ENCODE measurements at regions not wholly inside any gene's neighbourhood (a gene's known extent, or its start where the extent isn't known, plus 50 kb on each side); places are given as distances from the start of the nearest gene placed in this dataset.
A peak's percentile ranks its signal among the peaks of the same experiment; 100 is the strongest.

GRCh38 chr5:56595566-56595965 is 219.8 kb upstream of the MAP3K1 start:
- DNase-seq (ENCODE audit: extremely low read depth in 1 of 2, low read depth in 1 of 2) = no peak

DNA sequence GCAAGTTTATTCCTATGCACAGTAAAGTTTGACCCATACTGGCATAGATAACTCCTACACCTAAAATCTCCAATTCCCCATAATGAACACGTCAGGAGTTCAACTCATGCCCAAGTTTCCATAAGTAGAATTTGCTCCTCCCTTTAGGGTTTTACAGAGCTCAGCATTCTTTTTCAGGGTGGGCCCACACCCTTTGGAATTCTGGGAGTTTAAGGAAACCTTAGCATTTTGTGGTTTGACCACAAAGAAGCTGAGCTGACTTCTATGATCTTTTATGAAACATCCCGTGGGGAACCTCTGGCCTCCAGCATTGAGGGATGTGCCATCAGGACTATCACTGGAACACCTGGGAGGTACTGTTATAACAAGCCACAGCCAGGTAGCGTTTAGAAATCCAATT is 220.6 kb upstream of the MAP3K1 start:
- DNase-seq (ENCODE audit: extremely low read depth in 1 of 2, low read depth in 1 of 2) = no peak

- DNase-seq (ENCODE audit: extremely low read depth in 1 of 2, low read depth in 1 of 2) = no peak
Measured at GRCh38 chr5:56591081-56591480, 224.3 kb upstream of the MAP3K1 start.

- DNase-seq (ENCODE audit: extremely low read depth in 1 of 2, low read depth in 1 of 2) = no peak
Measured at GRCh38 chr5:56589481-56589860, 225.9 kb upstream of the MAP3K1 start.

DNA sequence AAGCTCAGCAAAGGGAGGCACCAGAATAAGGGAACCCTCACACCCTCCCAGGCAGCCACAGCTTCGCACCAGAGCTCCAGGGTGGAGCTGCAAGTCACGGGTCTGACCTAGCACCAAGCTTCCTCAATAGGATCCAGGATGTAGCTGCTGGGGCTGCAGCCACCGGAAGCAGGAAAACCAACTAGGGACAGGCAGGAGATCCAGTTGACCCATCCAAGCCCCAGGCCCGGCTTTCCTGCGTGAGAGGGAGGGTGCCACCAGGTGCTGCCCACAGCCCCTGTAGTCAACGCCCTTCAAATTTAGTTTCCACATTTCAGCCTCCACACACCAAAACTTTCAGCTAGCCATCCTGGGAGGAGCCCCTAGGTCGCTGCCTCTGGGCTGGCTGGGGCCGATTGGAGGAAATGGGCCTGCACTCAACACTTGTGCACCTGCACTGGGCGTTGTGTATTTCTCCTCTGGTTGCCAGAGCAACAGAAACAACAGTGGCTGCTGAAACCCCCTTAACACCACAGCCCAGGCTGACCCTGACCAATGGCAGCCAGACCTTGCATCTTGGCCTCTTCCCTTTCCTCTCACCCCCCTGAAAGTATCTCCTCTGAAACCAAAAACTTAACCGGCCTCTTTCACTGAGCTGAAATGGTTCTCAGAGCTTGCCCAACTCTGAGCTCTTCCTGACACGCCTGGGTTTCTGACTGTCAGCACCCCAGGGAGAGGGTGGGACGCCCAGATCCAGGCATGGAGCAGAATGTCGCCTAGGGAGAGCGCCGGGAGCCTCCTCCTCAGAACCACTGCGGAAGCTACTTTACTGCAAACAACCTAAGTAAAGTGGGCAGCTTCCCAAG is 226.5 kb upstream of the MAP3K1 start:
- DNase-seq (ENCODE audit: extremely low read depth in 1 of 2, low read depth in 1 of 2) = peak; percentile 5 to 19

GRCh38 chr5:56588131-56588487 is 227.2 kb upstream of the MAP3K1 start:
- DNase-seq (ENCODE audit: extremely low read depth in 1 of 2, low read depth in 1 of 2) = no peak

- no peak for DNase-seq (ENCODE audit: extremely low read depth in 1 of 2, low read depth in 1 of 2)
Measured at GRCh38 chr5:56587381-56588130, 227.8 kb upstream of the MAP3K1 start.

DNA sequence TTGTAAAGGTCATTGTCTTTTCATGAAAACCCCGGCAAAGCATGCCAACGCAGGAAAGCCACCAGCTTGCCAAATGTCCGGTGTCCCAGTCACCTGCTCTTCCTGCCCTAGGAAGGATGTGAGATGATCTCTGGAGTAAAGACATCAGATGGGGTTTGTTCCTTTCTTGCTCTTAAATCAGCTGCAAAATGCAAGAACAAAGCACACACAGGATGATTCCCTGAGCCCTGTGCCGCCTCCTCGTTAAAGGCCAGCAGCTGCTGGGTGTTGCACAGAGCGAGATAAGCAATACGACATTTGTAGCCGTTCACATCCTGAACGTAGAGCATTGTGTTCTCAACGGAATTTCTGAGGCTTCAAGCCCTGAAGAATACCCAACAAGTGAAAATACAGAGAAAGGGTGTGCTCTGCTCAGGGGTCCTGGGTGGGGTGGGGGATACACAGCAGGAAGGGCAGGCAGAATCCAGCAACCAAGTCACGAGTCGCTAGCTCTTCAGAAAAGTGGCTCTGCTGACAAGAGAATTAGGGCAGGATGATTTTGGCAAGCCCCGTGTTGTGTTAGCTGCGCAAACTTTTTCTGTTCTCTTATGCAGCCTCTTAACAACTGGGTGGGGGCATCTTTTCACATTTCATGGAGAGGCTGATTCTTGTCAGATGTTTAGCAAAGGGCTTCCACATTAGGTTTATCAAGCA is 229.2 kb upstream of the MAP3K1 start:
- DNase-seq (ENCODE audit: extremely low read depth in 1 of 2, low read depth in 1 of 2) = no peak

DNA sequence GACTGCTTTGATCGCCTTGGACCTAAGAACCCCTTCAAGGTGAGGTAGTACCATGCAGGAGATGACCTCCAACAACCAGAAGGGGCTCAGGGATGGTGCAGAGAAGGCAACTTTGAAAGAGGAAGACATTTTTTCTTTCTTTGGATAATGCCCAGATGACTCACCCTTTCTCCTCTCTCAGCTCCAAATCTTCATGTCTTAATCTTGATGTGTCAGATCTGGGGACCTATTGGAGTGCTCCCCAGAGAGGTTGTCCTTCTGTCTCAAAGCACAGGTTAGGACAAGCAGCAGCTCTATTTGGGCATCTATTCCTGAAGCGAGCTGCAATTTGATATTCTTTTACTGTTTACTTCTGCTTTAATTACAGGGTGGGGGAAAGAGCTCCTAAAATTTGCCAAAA is 229.9 kb upstream of the MAP3K1 start:
- DNase-seq (ENCODE audit: extremely low read depth in 1 of 2, low read depth in 1 of 2) = no peak

GRCh38 chr5:56581426-56581825 is 233.9 kb upstream of the MAP3K1 start:
- DNase-seq (ENCODE audit: extremely low read depth in 1 of 2, low read depth in 1 of 2) = no peak

- no peak for DNase-seq (ENCODE audit: extremely low read depth in 1 of 2, low read depth in 1 of 2)
Measured at GRCh38 chr5:56580864-56581263, 234.5 kb upstream of the MAP3K1 start.

DNA sequence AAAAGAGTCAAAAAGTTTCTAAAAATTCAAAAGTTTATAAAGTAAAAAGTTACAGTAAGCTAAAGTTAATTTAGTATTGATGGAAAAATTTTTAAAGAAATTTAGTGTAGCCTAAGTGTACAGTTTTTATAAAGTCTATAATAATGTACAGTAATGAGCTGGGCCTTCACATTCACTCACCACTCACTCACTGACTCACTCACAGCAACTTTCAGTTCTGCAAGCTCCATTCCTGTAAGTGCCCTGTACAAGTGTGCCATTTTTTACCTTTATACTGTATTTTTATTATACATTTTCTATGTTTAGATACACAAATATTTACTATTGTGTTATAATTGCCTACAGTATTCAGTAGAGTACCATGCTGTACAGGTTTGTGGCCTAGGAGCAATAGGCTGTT is 239.5 kb upstream of the MAP3K1 start:
- no peak for DNase-seq (ENCODE audit: extremely low read depth in 1 of 2, low read depth in 1 of 2)

GRCh38 chr5:56574778-56575177 is 240.6 kb upstream of the MAP3K1 start:
- DNase-seq (ENCODE audit: extremely low read depth in 1 of 2, low read depth in 1 of 2) = no peak

DNA sequence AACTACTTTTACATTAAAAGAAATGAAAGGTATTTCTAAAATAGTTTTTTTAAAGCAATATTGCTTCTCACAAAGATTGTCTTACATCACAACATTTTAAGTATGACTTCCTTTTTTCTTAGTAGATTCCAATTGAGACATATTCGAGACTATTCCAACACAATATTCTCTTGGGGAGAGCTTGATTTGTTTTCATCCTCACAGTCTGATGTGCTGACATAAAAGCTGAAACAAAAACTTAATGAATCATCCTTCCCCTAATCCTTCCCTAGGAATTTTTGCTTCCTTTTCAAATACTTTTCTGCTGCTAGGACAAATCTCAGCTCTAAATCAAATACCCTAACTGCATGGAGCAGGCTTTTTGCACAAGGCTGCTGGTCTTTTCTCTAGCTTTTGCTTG is 245.8 kb upstream of the MAP3K1 start:
- no peak for DNase-seq (ENCODE audit: extremely low read depth in 1 of 2, low read depth in 1 of 2)

DNA sequence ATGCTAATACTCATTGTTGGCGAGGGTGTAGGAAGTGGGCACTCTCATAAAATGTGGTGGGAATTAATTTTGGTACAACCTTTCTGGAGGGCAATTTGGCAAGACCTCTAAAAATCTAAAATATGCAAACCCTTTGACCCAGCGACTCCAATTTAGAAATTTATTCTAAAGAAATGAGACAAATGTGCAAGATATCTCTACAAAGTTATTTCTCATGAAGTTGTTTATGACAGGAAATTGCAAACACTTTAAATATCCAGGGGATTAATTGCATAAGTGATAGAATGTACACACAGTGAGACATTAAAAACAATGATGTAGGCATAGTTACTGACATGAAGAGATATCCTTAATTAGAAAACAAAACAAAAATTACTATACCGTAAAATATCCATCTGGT is 246.3 kb upstream of the MAP3K1 start:
- no peak for DNase-seq (ENCODE audit: extremely low read depth in 1 of 2, low read depth in 1 of 2)

DNA sequence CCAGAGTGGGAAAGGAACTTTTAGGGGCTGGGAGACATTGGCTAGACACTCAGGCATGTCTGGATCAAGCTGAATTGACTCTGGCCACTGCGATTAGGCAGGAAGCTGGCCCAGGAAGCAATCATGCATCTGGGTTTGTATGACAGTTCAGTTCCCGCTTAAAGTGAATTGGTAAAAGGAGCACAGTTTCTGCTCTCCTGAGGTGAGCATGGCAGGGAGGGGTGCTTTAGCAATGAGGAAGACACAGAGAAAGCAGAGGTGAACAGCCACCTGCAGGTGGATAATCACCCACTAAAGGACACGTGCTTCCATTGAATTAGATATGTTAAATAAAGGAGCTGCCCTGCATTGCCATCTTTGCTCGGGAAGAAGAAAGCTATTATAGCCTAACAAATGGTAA is 248.1 kb upstream of the MAP3K1 start:
- DNase-seq (ENCODE audit: extremely low read depth in 1 of 2, low read depth in 1 of 2) = no peak

GRCh38 chr5:56566374-56567249 is 248.7 kb upstream of the MAP3K1 start:
- DNase-seq (ENCODE audit: extremely low read depth in 1 of 2, low read depth in 1 of 2) = no peak

DNA sequence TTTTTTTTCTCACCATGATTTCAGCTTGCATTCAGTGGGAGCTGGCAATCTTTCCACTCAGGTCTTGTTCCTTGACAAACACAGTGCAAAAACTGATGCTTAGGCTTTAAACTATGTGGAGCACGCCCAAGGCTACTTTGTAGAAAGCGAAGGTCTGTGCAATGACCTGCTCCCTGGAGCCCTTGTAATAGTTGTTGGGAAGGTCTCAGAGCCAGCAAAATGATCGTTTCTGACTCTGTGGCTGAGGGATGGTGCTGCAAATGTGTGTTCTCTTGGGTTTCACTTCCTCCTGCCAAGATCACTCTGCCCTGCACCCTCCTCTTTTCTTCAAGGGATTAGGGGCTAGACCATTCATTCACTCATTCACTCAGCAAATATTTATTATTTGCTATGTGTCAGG is 249.7 kb upstream of the MAP3K1 start:
- no peak for DNase-seq (ENCODE audit: extremely low read depth in 1 of 2, low read depth in 1 of 2)

DNA sequence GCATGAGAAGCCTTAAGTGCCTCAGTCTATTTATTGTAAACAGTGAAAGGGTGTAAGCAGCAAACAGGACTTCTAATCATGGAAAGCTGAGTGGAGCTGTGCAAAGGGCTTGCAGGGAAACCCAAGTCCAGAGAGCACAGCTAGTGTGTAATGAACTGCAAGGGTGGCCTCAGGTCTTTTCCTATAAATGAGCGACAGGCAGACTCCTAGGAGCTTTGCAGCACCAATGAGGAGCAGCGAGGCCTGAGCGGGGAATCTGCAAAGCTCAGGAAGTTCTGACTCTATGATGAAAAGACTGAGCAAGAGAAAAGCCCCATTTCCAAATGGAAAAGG is 250.1 kb upstream of the MAP3K1 start:
- no peak for DNase-seq (ENCODE audit: extremely low read depth in 1 of 2, low read depth in 1 of 2)

DNA sequence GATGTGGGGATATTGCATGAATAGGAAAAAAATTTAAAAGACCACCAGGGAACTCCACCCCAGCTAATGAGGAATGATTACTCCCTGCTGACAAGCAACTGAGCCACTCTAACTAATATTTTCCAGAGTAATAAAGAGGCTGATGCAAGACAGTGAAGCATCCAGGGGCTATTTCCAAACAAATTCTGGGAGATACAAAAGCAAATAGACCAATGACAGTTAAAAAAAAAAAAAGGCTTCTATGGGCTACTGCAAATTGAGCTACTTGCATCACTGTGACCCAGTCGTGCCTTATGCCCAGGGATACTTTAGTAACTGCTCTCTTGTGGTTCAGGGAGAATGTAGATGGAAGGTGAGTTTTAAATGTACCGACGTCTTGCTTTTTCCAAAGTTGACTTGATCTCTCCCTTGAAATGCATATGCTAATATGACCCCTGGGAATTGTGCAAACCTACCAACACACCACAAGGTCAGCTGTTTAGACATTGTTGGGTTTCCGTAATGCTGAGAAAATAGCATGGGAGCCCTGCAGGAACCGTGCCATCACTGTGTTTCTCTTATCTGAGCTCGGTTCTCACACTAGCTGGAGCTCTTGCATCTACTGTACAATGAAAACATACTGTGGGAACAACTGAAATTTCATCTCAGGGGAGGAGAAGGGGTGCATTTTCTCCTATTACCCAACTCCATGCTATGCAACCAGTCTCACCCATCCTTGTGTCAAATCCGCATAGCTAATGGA is 250.6 kb upstream of the MAP3K1 start:
- DNase-seq (ENCODE audit: extremely low read depth in 1 of 2, low read depth in 1 of 2) = no peak

Data from activated CD8-positive, alpha-beta memory T cell treated with anti-CD3 and anti-CD28 coated beads for 1 hour (primary cell).